ENCODE measurements at regions not wholly inside any gene's neighbourhood (a gene's known extent, or its start where the extent isn't known, plus 50 kb on each side); places are given as distances from the start of the nearest gene placed in this dataset.

DNA sequence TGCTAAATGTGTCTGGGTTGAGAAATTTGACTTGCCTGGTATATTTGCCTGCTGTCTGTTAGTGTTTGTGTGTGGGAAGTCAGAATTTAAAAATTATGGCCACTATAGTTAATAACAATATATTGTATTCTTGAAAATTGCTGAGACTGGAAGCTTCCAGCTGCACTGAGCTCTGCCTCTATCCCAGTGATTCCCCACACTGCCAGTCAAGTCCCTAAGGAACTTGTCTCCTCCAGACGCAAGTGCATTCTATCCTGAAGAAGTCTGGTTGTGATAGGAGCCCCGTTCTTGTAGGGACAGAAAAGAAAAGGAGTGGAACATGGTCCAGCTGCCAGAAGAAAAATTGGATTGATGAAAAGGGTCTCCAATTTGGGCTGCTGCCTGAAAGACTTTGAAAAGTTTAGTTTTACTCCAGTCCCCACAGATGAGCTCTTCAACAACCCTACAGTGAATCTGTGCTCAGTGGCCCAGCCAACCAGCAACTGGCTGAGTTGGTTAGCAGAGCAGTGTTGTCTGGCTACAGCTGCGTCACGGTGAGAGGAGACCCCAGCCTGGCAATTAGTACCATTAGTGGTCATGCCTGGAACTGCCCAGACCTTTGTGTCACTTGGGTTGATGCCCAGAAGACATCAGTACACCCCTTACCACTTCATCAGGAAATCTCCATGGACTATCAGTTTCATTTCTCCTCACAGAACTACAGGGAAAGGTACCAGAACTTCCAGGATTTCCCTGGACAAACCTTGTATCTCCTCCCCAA, 183.1 kb upstream of the MCHR2 start:
- no peak for DNase-seq

DNA sequence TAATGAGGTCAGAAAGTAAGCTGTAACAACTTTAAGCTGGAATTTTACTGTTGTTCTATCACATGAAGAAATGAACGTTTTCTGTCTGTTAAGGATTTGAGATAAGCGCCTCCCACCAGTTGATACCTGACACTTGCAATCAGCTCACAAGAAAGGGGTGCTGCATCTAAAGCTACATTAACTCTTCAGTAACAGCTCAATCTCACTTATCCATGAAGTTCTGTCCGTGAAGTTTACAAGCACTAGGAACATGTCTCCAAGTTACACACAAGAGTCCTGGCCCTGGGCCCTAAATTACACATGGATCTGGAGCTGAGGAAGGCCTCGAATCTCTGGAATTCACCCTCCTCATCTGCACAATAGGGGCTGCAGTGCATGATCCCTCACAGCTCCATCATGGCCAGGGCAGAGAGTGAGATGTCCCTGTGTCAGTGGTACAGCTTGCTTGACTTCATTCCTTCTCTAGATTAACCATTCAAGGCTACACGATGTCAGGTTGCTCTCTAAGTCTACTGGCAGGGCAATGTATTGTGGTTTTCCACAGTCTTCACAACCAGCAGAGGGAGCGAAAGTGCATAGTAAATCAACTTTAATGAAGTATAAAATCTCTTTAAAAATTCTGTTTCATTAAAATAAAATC, 182.4 kb upstream of the MCHR2 start:
- DNase-seq, result no peak

DNA sequence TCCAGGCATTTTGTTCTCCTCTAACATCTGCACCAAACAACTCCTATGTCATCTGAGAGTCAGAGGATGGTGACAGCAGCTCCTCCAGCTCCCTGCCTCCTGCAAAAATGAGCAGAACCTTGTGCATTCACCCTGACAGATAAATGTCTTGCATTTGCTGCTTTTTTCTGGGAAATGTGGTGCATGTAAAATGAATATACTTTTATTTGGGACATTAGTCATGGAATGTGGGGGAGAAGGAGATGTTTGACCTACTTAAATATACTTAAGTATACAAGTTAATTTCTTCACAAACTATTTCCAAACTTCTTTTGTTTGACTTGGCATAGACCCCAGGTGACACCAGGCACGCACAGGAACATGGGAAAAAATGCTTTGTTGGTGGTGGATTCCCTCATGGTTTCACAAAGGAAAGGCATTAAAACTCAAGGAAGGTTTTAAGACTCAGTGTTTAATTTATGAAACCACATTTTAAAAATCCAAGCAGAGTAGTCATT, 181.8 kb upstream of the MCHR2 start:
- no peak for DNase-seq

DNA sequence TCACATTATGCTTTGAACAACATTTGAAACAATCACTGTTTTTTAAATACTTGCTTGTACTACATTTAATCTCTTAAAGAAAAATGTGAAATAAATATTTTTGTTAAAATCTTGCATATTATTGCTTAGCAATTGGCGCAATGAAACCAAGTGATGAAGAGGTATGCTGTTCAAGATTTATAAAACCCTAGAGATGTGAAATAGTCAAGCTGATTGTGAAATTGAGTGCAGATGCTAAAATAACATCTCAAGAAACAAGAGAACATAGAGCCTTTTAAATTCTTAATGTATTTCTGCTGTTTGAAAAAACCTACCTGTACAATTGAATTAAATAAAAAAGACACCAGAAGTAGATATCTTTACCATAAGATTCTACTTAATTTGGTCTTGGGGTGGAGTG, 179.2 kb upstream of the MCHR2 start:
- DNase-seq, result no peak

DNA sequence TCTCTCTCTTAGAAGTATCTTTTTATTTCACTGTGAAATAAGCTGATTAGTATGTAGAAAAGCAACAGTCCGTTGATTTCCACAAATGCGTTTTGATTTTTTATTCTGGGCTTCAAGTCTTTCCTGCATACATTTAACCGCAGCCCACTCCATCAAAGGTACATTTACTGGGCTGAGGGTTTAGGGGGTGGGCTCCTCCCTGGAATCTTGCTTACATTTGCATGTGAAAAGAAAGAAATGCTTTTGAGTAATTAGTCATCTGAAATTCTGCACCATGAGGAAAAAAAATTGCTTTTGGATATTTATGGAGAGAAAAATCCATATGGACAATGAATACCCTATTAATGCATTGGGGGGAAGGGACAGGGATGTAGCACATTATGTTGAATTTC, 178.3 kb upstream of the MCHR2 start:
- DNase-seq, result no peak

DNA sequence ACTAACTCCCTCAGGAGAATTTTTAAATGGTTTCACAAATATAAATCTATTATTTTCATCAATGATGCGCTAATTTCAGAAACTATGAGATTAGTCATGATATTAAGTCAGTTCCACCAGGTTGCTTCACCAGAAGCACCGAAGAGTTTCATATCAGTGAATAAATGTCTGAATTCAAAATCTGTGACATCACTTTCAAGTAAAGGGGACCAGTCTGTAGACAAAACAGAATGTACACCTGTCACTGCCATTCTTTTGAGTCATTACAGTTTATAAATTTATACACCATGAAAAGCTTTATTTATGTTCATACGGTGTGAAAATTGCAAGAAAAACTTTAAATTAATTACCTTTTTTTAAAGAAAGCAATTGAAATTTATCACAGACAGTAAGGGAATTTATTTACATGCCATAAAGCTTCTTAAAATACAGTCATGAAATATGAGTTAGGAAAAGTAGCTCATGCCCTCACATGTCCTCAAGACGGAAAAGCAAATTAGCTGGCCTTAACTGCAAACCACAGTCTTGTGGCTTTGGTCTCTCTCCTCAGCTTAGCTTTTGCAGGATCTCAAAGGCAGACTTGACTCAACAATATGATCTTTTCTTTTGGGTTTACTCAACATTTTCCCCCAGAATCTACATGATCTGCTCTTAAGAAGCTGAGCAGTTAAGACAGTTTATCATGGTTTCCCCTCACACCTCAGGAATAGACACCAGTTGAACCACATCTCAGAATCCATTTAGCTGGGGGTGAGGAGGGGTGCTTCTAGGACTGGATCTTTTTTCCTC, 177.7 kb upstream of the MCHR2 start:
- no peak for DNase-seq

DNA sequence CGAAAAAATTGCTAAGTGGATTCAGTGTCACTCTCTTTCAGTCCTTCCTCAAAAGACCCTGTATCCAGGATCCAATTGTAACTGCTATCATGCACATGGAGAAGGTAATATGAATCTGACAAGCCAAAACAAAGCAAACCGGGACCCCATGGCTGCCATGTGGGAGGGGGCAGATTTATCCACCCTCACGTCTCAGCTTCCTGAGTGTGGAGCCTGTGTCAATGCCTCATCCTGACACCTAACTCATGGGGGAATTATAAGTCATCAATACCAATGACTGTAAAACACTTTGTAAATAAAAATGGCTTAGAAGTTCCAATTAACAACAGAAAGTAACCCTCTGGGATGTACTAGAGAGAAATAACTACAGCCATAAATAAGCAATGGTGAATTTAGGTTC, 174.1 kb upstream of the MCHR2 start:
- no peak for DNase-seq

DNA sequence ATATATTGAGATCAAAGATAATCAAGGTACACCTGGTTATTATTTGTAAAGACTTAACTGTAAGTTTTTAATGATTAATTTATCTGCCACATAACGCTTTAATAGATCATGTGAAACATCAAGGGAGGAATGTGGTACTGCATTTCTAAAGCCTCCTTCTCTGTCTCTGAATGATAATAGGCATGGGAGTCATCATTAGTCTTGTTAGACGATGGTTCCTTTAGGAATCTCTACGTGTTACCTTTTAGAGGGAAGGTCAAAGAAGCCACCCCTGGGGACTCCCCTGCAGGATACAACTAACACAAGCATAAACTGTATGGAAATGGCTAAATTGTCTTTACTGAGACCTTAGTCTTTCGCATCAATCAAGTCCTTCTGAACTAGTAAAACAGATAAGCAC, 173.6 kb upstream of the MCHR2 start:
- no peak for DNase-seq

DNA sequence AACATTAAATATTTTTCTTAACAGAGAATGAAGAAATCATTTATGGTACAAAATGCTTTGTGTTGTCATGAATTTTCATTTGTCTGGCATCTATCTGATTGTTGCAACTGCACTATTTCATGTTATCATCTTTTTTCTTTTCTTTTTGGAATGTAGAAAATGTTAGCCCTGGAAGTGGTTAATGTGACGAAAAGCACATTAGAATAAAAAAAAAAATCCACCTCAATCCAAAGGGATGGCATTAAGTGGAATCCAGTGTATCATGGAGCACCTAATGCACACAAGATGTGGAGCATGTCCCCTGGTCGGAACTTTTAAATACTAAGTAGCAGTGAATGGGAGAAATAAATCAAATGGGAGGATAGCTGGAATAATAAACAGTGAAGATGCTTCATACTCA, 172.9 kb upstream of the MCHR2 start:
- no peak for DNase-seq

DNA sequence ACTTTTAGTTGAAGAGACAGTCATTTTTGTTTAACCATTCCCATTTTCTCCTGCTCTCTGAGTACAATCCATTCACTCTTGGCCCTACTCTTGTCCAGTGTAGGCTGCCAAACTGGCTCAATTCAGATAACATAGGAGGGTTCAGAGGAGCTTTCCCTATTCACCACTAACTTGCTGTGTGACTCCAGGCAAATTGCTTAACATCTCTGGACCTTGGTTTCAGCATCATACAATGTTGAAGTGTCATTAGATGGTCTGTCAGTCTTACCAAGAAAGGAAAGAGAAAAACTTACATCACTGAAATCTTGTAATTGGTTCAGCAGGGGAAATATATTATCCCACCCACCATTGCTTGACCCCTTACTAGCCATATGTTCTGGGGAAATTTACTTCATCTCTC, 171.4 kb upstream of the MCHR2 start:
- no peak for DNase-seq

DNA sequence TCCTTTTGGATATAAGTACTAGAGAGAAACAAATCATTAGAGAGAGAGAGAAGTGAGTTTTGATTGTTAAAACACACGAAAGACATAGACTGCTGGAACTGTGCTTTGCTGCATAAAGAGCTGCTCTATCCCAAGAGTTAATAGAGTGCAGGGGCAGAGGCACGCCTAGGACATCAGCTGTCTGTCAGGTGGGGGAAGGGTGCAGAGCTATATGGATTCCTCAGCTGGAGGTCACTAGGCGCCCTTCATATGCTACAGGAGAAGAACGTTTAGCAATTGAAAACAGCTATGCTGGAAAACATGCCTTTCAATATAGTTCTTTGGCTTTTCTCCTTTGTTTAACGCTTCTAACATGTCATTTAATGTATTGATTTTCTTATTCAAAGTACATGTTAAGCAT, 169.0 kb upstream of the MCHR2 start:
- DNase-seq, result no peak

DNA sequence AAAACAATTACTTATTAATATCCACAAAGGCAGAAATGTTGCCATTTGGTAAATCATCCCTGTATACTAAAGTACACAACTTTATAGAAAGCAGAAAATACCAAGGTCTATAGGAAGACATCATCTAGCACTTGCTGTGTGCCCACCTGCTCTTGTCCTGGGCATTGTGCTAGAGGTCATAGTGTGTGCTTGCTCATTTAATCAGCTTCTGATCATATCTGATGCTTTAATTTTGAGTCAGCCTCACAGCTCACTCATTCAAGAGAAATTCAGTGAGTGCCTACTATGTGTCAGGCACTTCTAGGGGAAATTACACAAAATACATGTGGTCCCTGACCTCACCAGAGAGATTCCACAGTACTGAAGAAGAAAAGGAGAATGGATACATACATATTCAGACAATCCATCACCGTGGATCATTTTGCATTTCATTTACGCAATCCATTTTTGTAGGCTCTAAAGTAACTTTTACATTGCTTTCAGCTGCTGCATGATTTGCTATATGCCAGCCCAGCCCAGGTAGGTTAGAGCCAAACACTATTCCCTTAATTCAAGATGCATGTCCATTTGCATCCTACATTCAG, 167.9 kb upstream of the MCHR2 start:
- DNase-seq, result no peak

DNA sequence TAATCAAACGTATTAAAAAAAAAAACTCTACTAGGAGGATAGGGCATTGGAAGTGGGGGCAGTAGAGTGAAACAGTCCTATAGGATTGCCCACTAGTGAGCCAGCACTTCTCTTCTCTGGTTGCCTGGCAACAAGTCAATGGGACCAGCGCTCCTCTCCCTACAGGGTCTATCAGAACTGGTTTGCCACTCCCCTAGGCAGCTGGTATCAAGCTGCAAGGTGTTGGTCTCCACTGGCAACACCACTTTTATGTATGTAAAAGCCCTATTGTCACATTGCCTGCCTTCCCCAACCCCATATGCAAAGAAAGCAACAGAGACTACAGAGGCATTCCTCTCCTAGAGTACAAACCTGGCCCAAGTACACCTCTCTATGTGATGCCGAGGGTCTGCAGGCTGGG, 166.9 kb upstream of the MCHR2 start:
- no peak for DNase-seq

DNA sequence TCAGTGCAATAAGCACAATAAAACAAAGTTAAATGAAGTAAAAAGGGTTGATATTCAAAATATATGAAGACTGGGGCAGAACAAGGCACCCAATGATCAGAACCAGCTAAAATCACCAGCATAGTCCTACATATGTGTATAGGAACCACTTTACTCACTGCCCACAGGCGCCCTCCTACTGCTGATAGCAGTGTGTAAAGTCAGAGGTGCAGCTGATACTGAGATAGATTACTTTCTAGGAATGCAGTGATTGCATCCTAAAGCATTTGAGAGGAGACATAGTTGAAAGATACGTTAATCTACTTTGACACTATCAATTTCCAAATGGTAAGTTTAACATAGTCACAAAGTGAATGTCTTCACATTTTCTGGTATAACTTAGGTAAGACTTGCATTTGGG, 161.1 kb upstream of the MCHR2 start:
- no peak for DNase-seq

DNA sequence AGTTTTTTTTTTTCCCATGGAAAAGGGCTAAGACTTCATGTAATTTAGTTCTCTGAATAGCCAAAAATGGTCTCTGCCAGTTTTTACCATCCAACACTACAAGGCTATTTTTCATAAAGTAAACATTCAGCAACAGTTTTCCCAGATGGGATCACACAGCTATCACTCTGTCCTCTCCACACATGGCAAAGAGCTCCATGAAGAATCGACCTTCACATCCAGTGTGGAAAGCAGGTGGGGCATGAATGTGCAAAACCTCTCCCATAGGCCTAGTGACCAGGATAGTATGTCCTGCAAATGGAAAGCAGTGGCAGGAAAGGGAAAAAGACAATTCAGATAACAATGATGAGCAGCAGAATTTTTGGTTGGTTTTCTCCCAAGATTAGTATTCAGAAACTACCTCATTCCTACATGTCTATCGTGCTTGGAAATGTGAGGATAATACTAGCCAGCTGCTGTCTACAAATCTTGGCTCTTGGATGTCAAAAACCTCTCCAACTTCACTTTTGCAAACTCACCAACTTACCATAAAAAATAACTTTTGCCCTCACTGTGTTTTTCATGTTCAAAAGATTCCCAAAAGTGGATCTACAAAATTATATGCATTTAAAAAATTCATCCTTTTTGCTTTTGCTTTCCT, 159.7 kb upstream of the MCHR2 start:
- no peak for DNase-seq

DNA sequence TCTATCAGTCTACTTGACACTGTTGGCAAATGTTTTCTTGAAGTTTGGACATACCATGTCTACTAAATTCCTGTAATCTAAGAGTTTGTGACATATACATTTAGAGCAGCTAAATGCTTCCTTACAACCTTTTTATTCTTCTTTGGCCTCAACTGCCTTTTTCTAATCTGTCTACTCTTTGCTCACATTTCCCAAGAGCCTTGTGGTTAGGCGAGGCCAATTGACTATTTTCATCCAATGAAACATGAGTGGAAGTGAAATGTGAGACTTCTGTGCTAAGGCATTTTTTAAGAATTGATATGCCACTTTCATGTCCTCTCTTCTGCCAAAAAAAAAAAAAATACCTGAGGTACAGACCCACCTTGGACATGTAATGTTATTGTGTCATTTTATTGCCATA, 158.2 kb upstream of the MCHR2 start:
- DNase-seq, result no peak

DNA sequence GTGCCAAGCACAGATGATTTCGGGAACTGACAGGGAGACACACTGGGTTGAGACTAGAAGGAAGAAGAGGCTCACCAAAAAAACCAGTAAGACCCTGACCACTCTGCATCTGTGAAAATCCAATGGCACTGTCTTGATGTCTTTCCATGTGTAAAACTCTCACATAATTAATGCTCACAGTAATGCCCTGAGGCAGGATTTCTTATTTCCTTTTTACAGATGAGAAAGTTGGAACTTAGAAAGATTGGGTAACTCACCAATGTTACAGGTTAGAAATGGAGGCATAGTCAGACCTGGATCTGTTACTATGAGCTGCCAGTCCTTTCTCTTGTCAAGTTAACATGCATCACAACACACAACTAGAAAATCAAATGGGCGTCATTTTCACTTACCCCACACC, 151.0 kb upstream of the MCHR2 start:
- DNase-seq, result no peak

DNA sequence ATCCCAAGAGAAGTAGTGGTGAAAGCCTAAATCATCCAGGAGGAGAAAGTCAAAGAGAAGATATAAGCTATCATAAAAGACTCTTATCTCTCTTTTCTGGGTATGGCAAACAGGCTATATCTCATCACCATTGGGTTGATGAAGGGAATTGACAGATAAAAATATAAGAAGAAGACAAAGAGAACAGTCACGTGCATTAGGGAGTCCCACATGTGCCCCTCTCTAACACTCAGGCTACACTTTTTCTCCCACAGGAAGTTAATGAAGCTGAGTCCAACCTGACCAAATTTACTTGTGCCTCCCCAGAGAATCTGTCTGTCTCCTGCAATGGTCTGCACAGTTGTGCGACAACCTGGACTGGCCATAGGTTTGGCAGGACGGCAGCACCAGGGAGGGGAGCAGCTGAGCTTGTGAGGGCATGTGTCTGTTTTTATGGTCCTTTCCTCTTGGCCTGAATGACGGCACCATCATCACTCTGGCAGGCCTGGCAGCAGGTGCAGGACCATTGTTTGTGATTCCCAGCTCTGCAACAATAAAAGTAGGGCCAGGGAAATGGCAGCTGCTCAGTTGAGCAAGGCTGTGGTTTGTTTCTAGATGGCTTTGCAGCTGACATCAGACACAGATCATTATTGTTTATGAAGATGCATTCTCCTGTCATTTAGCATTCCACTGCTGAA, 144.5 kb upstream of the MCHR2 start:
- peak; percentile 25 for DNase-seq

DNA sequence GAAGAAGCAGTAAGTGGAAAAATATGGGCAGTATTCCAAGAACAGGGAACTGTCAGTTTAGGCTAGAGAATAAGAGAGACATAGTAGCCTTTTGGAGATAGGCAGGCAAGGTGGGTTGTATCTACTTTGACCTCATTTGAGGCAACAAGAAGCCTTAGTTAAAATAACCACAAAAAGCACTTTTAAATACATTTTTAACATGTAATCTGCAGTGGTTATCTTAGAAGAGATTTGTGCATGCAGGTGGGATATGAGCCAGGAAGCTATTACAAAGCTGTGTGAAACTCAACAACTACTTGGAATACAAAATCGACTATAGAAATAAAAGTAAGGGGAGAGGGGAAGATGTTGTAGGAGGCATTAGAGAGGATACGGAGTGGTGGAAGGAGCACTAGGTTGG, 143.7 kb upstream of the MCHR2 start:
- no peak for DNase-seq

DNA sequence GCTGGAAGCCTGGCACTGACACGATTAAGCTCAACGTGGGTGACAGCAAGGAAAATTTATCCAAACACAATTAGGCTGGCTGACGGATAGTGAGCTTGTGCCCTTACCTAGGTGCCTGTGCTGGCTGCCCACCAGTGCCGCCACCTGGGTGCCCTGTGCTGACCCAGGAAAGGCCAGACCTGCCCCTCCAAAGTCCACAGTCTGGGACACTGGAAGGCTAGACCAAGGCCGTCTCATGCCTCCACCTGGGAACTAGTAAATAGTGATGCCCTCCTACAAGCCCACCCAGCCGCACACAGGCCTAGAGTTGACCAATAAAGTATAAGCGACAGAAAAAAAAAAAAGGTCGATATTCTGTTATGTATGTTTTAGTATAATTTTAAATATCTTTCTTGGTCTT, 142.6 kb upstream of the MCHR2 start:
- no peak for DNase-seq

DNA sequence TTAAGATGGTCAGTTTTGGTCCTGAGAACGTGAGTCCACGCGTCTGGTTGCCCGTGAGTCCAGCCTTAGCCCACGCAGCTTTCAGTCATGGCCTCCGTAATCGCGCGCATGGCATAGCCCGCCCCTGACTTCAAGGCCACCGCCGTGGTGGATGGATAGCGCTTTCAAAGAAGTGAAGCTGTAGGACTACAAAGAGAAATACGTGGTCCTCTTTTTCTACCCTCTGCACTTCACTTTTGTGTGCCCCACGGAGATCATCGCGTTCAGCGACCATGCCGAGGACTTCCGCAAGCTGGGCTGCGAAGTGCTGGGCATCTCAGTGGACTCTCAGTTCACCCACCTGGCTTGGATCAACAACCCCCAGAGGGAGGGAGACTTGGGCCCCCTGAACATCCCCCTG, 142.0 kb upstream of the MCHR2 start:
- no peak for DNase-seq

DNA sequence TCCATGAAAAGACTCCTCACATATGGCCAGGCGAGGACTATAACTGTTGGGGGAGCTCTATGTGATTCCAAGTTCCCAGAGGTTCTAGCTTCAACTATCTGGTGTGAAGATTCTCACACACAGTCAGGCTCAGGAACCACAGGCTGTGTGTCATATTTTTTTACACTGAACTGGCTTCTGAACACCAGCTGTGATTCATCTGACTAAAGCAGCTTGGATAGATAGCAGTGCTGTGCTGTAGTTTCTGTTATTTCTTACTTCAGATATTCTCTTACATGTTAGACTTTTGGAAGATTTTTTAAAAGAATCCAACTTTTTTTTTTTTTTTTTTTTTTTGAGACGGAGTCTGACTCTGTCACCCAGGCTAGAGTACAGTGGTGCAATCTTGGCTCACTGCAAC, 140.7 kb upstream of the MCHR2 start:
- DNase-seq, result no peak

DNA sequence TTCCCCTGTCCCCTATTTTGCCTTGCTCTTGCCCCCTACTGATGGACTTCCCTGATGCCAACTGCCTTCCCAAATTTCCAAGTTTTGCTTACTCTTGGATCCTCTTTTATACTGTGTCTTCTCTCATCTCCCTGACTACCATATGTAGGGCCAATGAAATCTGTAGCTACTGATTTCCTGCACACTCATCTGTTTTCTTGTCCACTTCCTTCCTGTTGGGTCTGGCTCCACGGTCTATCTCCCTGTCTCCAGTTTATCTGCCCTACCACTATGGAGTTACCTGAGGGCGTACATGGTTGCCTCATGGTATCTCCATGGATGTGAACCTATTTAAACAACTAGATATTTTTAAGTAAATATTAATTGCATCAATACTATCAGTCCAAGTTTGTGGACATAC, 140.3 kb upstream of the MCHR2 start:
- DNase-seq, result no peak

All from NCI-H2029 treated with DMSO at 0.1 percent for 48 hours (cell line).